Stomach (tissue), 4 donors: ENCODE measurements at regions not wholly inside any gene's neighbourhood (a gene's known extent, or its start where the extent isn't known, plus 50 kb on each side); places are given as distances from the start of the nearest gene placed in this dataset.

Source experiments
- CTCF ChIP-seq, 7 experiments: fragments of 450-650 bp in 4 of 7; fragments of 200-600 bp in 3 of 7; sonication (generic) in 3 of 7; IDR thresholded peaks; one replicate each; pipeline ENCODE4 v1.5.1; 2016 to 2019; ENCODE audit warnings: antibody characterized with exemption in 7 of 7, control low read depth in 2 of 7, mild to moderate bottlenecking in 1 of 7
- EP300 ChIP-seq: sonication (generic); formaldehyde crosslinking; IDR thresholded peaks from one replicate; pipeline ENCODE4 v1.6.1; 2017; ENCODE audit warnings: antibody characterized with exemption
- POLR2A ChIP-seq, 4 donors: fragments of 450-650 bp; IDR thresholded peaks; one replicate each; pipeline ENCODE4 v1.6.1; 2016; ENCODE audit warnings: antibody characterized with exemption in 4 of 4, control low read depth in 2 of 4, mild to moderate bottlenecking in 1 of 4, moderate library complexity in 1 of 4

- TF ChIP-seq CTCF (IDR thresholded peaks at IDR 0.05) (no peak), POLR2A (IDR thresholded peaks at IDR 0.05) (no peak), EP300 (no peak)
Measured at GRCh38 chr13:89628567-89628966, 1718.9 kb upstream of the MIR17HG start.
